Adrenal gland (tissue), 9 donors: ENCODE measurements at regions not wholly inside any gene's neighbourhood (a gene's known extent, or its start where the extent isn't known, plus 50 kb on each side); places are given as distances from the start of the nearest gene placed in this dataset.

Source experiments
- DNase-seq, 7 donors: peaks; one replicate each; pipeline ENCODE4 v3.0.0-alpha.2; 2019 to 2020
- H3K27ac ChIP-seq, 5 donors: fragments of 200-600 bp; sonication (generic) in 4 of 5; 1 replicate in 3 of 5; 2 replicates in 2 of 5; pipeline versions ENCODE4 v1.5.1 to v1.8.0; 2016 to 2020; ENCODE audit warnings: mild to moderate bottlenecking in 1 of 5
- H3K27me3 ChIP-seq: fragments of 200-600 bp; 2 replicates; pipeline ENCODE4 v1.8.0; 2021
- H3K36me3 ChIP-seq, 2 donors: fragments of 200-600 bp; replicated peaks in 1 of 2; 1 replicate in 1 of 2; 2 replicates in 1 of 2; pipeline versions ENCODE4 v1.5.1 to v1.8.0; 2018 to 2022
- H3K4me1 ChIP-seq, 2 donors: fragments of 200-600 bp; replicated peaks in 1 of 2; 1 replicate in 1 of 2; 2 replicates in 1 of 2; pipeline versions ENCODE4 v1.5.1 to v1.8.0; 2018 to 2021
- H3K4me3 ChIP-seq, 4 donors: fragments of 200-600 bp; sonication (generic) in 3 of 4; one replicate each; pipeline ENCODE4 v1.5.1; 2016 to 2018
- H3K9me3 ChIP-seq, 3 donors: fragments of 200-600 bp; sonication (generic) in 1 of 3; replicated peaks in 1 of 3; 1 replicate in 2 of 3; 2 replicates in 1 of 3; pipeline versions ENCODE4 v1.5.1 to v1.8.0; 2016 to 2021
- CTCF ChIP-seq, 6 experiments: fragments of 450-650 bp in 4 of 6; fragments of 200-600 bp in 2 of 6; sonication (generic) in 1 of 6; IDR thresholded peaks; 1 replicate in 5 of 6; 2 replicates in 1 of 6; pipeline versions ENCODE4 v1.5.1 to v1.8.0; 2016 to 2021; ENCODE audit warnings: antibody characterized with exemption in 6 of 6, mild to moderate bottlenecking in 2 of 6, moderate library complexity in 1 of 6
- POLR2A ChIP-seq, 2 donors: fragments of 450-650 bp; IDR thresholded peaks; one replicate each; pipeline ENCODE4 v1.6.1; 2017; ENCODE audit warnings: antibody characterized with exemption in 2 of 2, mild to moderate bottlenecking in 2 of 2, moderate library complexity in 1 of 2
- WGBS, 4 donors: extraction: QIAGEN DNeasy Blood & Tissue Kit in 2 of 4; methylation state at CpG; one replicate each; pipeline versions ENCODE4 v1.1.5 to v1.1.7; 2013 to 2017; 5-methylcytosine and 5-hydroxymethylcytosine counted together
- intact Hi-C, 2 donors: fragments of 100-400 bp; cut with DNase I; formaldehyde crosslinking; loops; one replicate each; pipeline versions ENCODE4 v1.14.1 to v1.15.0; 2022 to 2023
- donor health status: healthy with polysubstance abuse.
- donor health status: Bipolar disorder and iron deficiency.
- donor health status: DM: yes; HTN: yes; CAD: no.
- donor health status: DM: no; HTN: no; CAD: no.
- donor health status: DM: no; HTN: no; CAD: no.

- no peak overlapping the region for H3K4me3 ChIP-seq
- WGBS, 4 donors: 68 to 83% (median 71%) methylated on average over 9 to 28 of the region's 28 CpGs
- DNase-seq: no peak
- no peaks in the 10 kb centered on the region for H3K36me3 ChIP-seq
- no peaks in the 10 kb centered on the region for H3K27me3 ChIP-seq
- H3K9me3 ChIP-seq: no peaks in the 10 kb centered on the region
- H3K27ac ChIP-seq: no peak overlapping the region
- intact Hi-C loops: no loop called here
- H3K4me1 ChIP-seq: no peaks in the 10 kb centered on the region
- no peak for TF ChIP-seq POLR2A (IDR thresholded peaks at IDR 0.05)
- TF ChIP-seq CTCF (IDR thresholded peaks at IDR 0.05): no peak
Measured at GRCh38 chr17:79174905-79175856, 100.6 kb downstream of the ENGASE start.

GRCh38 chr17:79174193-79174765 lies 99.7 kb downstream of the ENGASE start:
- intact Hi-C loops: no loop called here
- Histone ChIP-seq H3K27me3 (no peaks in the 10 kb centered on the region), H3K4me1 (no peaks in the 10 kb centered on the region), H3K27ac (no peak overlapping the region), H3K36me3 (no peaks in the 10 kb centered on the region), H3K9me3 (no peaks in the 10 kb centered on the region), H3K4me3 (no peak overlapping the region)
- no peak for DNase-seq
- TF ChIP-seq POLR2A (IDR thresholded peaks at IDR 0.05): no peak
- no peak for TF ChIP-seq CTCF (IDR thresholded peaks at IDR 0.05)
- 78 to 92% (median 87%) methylated on average over 10 of the region's 10 CpGs for WGBS, 4 donors

DNA sequence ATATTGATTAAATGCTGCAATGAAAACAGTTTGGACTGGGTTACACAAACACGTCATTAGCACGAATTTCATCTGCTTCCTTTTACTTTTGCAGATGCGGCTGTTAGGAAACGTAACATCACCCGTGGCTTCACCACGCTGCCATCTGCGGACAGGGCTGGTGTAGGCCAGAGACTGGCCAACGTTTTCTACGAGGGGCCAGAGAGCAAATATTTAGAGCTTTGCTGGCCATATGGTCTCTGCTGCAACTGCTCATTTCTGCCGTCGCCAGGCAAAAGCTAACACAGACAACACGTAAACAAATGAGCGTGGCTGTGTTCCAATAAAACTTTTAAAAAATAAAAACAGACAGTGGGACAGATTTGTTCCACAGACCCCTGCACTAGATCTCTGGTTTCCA lies 96.6 kb downstream of the ENGASE start:
- H3K4me1 ChIP-seq: no peaks in the 10 kb centered on the region
- H3K27ac ChIP-seq: no peak overlapping the region
- intact Hi-C loops: no loop called here
- H3K4me3 ChIP-seq: no peak overlapping the region
- H3K9me3 ChIP-seq: no peaks in the 10 kb centered on the region
- no peak for DNase-seq
- 43 to 61% (median 56%) methylated on average over 13 of the region's 13 CpGs for WGBS, 4 donors
- peaks cover 10% of the 10 kb centered on the region for H3K27me3 ChIP-seq
- H3K36me3 ChIP-seq: no peaks in the 10 kb centered on the region
- TF ChIP-seq POLR2A (IDR thresholded peaks at IDR 0.05) (no peak), CTCF (IDR thresholded peaks at IDR 0.05) (no peak)

DNA sequence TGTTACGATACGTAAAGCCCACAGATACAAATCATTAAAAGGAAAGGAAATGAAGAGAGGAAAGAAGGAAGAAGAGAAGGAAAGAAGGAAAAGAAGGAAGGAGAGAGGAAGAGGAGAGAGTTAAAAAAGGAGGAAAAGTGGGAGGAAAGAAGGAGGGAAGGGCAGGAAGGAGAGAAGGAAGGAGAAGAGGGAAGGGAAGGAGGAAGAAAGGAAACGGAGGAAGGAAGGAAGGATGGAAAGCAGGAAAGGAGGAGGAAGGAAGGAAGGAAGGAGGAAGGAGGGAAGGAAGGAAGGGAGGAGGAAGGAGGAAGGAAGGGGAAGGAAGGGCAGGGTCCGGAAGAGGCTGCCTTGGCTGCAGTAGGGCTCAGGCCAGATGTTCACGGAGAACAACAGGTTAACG lies 95.2 kb downstream of the ENGASE start:
- Histone ChIP-seq H3K27ac (no peak overlapping the region), H3K4me1 (no peaks in the 10 kb centered on the region), H3K9me3 (no peaks in the 10 kb centered on the region), H3K27me3 (peaks cover 15% of the 10 kb centered on the region), H3K36me3 (no peaks in the 10 kb centered on the region), H3K4me3 (no peak overlapping the region)
- intact Hi-C loops: no loop called here
- DNase-seq: no peak
- TF ChIP-seq CTCF (IDR thresholded peaks at IDR 0.05): no peak
- no peak for TF ChIP-seq POLR2A (IDR thresholded peaks at IDR 0.05)
- WGBS, 4 donors: 71 to 79% (median 78%) methylated on average over 6 of the region's 6 CpGs
